Cerebellar nuclear complex (tissue), 1 donor: ENCODE measurements at regions not wholly inside any gene's neighbourhood (a gene's known extent, or its start where the extent isn't known, plus 50 kb on each side); places are given as distances from the start of the nearest gene placed in this dataset.
A peak's percentile ranks its signal among the peaks of the same experiment; 100 is the strongest.
"Not testable (repeated sequence)": the region's sequence is repeated elsewhere in the genome, so short reads cannot be mapped to it uniquely, and the experiment has no call there.

Experiments used
- DNase-seq, 2 experiments: peaks; one replicate each; lab custom pipeline; 2025; lab: John Stamatoyannopoulos, UW

- no peak for DNase-seq
Measured at GRCh38 chr4:96972920-96973319, 1133.0 kb downstream of the PDHA2 start.

DNA sequence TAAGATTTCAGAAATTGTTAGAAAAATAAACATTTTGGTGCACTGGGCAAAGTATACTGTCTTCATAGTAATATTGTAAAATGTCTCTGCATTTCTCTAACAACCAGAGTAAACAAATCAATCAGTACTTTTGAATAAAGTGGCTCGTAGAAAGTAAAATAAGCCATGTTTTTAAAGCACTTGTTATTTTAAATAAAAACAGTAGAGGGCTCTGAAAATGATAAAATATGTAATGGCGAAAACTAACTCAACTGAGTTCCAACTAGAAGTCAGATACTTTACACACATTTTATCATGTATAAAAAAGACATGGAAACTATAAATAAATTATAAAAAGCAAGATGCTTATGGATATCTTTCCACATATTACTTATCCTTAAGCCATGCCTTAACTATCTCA lies 1134.4 kb downstream of the PDHA2 start:
- no peak for DNase-seq

- no peak for DNase-seq
Measured at GRCh38 chr4:96983830-96984229, 1143.9 kb downstream of the PDHA2 start.

GRCh38 chr4:96986816-96987215 lies 1146.9 kb downstream of the PDHA2 start:
- DNase-seq, result no peak

GRCh38 chr4:96991083-96991482 lies 1151.2 kb downstream of the PDHA2 start:
- no peak for DNase-seq

DNA sequence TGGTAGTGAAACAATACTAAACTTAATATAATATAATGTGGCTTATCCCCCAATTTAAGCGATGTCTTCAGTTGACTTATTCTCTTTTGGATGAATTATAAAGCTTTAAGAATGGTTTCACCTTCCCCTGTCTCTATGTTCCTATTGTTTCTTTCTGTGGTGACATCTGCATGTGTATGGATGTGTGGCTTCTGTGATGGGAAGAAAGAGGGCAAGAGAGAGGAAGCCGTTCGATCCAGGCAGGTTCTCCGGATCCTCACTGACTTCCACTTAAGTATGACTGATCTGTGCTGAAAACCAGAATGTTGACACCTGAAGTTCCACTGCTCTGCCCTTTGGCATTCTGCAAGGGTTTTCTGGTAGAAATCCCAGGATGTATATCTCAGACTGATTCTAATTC lies 1150.8 kb downstream of the STPG2 start:
- no peak for DNase-seq

DNA sequence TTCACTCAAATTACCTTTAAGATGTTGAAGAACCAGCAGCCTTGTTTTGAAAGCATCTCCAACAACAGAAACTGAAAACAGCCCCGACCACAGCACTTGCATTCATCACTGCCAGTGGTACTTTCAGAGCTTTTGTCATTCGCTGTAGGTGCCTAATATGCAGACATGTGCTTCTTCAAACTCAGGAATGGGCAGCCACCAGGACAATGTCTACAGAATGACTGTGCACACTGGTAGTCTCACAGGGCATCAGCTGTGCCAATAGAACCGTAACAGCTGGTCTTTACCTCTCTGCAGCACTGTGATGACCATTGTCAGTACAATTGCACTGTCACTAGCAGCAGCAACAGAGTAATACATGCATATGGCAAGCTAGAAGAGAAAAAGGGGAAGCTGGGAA lies 1149.7 kb downstream of the STPG2 start:
- no peak for DNase-seq

DNA sequence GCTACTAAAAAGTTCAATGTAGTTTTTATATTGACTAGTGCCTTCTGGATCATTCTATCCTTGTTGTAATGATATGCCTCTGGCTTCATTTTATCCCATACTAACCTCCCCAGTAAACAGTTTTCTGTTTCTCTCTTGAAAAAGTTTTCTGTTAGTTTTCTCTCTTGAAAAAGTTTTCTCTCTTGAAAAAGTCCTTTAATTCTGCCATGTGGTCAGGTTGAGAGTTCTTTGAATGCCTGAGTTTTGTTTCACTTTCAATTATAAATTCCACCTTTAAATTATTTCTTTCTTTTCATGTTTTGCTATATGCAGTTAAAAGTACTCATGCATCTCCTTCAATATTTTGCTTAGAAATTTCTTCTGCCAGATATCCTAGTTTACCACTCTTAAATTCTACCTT lies 1139.6 kb downstream of the STPG2 start:
- DNase-seq, result no peak

GRCh38 chr4:97013309-97013708 lies 1130.0 kb downstream of the STPG2 start:
- no peak for DNase-seq

GRCh38 chr4:97013711-97014110 lies 1129.6 kb downstream of the STPG2 start:
- no peak for DNase-seq

GRCh38 chr4:97015301-97015700 lies 1128.0 kb downstream of the STPG2 start:
- no peak for DNase-seq

- DNase-seq, result no peak
Measured at GRCh38 chr4:97016186-97016907, 1126.9 kb downstream of the STPG2 start.

- no peak for DNase-seq
Measured at GRCh38 chr4:97027728-97028410, 1115.4 kb downstream of the STPG2 start.

DNA sequence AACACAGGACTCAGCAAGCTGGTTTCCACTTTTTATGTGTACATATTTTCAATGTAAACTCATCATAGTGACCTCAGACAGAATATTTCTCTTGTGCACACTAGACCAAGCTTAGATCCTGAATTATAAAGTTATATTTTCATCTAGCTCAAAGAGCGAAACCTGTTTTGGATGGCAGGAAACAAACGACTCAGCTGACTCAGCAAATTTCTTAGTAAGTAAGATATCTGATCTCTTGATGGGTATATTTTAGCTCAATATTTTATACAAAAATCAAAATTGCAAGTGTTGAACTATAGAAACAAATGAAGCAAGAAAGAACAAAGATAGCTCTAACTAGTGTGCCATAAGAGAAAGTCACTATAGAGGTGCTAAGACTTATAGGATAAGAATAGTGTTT lies 1114.5 kb downstream of the STPG2 start:
- DNase-seq, result no peak

DNA sequence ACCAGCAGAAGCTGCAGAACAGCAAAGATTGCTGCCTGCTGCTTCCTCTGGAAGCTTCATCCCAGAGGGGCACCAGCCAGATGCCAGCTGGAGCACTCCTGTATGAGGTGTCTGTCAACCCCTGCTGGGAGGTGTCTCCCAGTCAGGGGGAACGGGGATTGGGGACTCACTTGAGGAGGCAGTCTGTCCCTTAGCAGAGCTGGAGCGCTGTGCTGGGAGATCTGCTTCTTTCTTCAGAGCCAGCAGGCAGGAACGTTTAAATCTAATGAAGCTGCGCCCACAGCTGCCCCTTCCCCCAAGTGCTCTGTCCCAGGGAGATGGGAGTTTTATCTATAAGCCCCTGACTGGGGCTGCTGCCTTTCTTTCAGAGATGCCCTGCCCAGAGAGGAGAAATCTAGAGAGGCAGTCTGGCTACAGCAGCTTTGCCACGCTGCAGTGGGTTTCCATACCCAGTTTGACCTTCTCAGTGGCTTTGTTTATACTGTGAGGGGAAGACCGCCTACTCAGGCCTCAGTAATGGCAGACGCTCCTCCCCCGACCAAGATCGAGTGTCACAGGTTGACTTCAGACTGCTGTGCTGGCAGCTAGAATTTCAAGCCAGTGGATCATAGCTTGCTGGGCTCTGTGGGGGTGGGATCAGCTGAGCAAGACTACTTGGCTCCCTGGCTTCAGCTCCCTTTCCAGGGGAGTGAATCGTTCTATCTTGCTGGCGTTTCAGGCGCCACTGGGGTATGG lies 1105.7 kb downstream of the STPG2 start:
- DNase-seq, result not testable (repeated sequence)

GRCh38 chr4:97038146-97038516 lies 1105.1 kb downstream of the STPG2 start:
- DNase-seq, result no peak

DNA sequence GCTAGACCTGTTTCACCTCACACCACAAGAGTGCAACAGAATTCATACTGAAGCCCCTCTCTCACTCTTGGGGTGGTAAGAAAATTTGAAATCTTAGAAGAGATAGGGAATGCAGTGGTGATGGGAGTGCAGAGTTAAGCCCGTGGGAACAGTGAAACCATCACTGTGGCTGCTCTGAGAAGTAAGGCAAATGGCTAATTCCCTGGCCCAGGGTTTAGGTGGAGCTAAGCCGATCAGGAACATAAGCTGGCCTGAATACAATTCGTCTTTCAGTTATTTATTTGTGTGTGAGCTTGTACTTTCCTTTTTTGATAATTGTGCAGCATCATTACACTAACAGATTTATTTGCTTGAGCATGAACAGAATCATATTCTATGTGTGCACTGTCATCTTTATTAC lies 1070.6 kb downstream of the STPG2 start:
- no peak for DNase-seq

GRCh38 chr4:97073194-97073593 lies 1070.1 kb downstream of the STPG2 start:
- no peak for DNase-seq

- peak; percentile 25 to 52 for DNase-seq
Measured at GRCh38 chr4:97074531-97074930, 1068.7 kb downstream of the STPG2 start.

GRCh38 chr4:97081951-97082350 lies 1061.3 kb downstream of the STPG2 start:
- peak in 1 of 2 experiments; percentile 13 for DNase-seq

DNA sequence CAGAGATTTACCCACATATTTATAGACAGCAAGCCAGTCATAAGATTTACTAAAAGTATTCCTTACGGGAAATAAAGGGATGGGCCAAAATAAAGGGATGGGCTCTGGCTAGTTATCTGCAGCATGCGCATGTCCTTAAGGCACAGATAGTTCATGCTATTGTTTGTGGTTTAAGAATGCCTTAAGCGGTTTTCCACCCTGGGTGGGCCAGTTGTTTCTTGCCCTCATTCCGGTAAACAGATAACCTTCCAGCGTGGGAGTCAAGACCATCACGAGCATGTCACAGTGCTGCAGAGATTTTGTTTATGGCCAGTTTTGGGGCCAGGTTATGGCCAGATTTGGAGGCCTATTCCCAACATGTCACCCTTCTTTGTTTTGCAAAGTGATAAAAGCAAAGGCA lies 1046.2 kb downstream of the STPG2 start:
- DNase-seq, result not testable (repeated sequence)

DNA sequence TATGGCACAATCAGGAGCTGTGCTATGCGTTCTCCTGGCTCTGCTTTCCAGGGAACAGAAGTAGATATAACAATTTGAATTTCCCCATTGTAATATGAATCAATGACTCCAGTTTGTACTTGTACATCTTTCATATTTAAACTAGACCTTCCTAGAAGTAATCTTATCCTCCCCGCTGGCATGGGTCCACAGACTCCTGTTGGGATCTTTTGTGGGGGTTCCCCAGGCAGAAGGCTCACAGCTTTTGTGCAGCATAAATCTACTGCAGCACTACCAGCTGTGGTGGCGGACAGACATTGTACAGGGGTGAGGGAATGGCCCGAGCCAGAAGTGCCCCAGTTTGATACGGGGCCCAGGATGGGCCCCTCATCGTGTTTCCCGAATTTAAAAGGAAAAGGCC lies 1042.1 kb downstream of the STPG2 start:
- DNase-seq, result not testable (repeated sequence)

- no peak for DNase-seq
Measured at GRCh38 chr4:97103252-97103651, 1040.0 kb downstream of the STPG2 start.
